ENCODE measurements at regions not wholly inside any gene's neighbourhood (a gene's known extent, or its start where the extent isn't known, plus 50 kb on each side); places are given as distances from the start of the nearest gene placed in this dataset.

- H3K27me3 ChIP-seq: no peaks in the 10 kb centered on the region
- peaks cover 9% of the 10 kb centered on the region for H3K4me1 ChIP-seq
- intact Hi-C loops (cut with DNase I): no loop called here
- H3K4me3 ChIP-seq: no peak overlapping the region
- no peaks in the 10 kb centered on the region for H3K36me3 ChIP-seq
- ATAC-seq (peak; percentile 60), DNase-seq (no peak)
- H3K27ac ChIP-seq: no peak overlapping the region
- TF ChIP-seq CTCF (IDR thresholded peaks at IDR 0.05): no peak
- H3K9me3 ChIP-seq: no peaks in the 10 kb centered on the region
Measured at GRCh38 chr11:110525883-110526282, 96.1 kb downstream of the FDX1 start.

- Histone ChIP-seq H3K27me3 (no peaks in the 10 kb centered on the region), H3K4me1 (peaks cover 9% of the 10 kb centered on the region), H3K27ac (no peak overlapping the region), H3K36me3 (no peaks in the 10 kb centered on the region), H3K9me3 (no peaks in the 10 kb centered on the region), H3K4me3 (no peak overlapping the region)
- DNase-seq (no peak), ATAC-seq (no peak)
- intact Hi-C loops (cut with DNase I): no loop called here
- TF ChIP-seq CTCF (IDR thresholded peaks at IDR 0.05): no peak
Measured at GRCh38 chr11:110526323-110526722, 96.6 kb downstream of the FDX1 start.
